ENCODE measurements at regions not wholly inside any gene's neighbourhood (a gene's known extent, or its start where the extent isn't known, plus 50 kb on each side); places are given as distances from the start of the nearest gene placed in this dataset.

- no peaks in the 10 kb centered on the region for H4K20me1 ChIP-seq (ENCODE audit: insufficient read depth, low read length)
- TF ChIP-seq CTCF (IDR thresholded peaks at IDR 0.05; ENCODE audit: low read length) = no peak
- TF ChIP-seq EZH2 (optimal IDR thresholded peaks at IDR 0.05; ENCODE audit: low read depth, low read length) = no peak
- no peak for TF ChIP-seq EZH2phosphoT487 (IDR thresholded peaks at IDR 0.05; ENCODE audit: low read length)
- DNase-seq = no peak
- H2AFZ ChIP-seq (ENCODE audit: low read length) = no peak overlapping the region
- H3K79me2 ChIP-seq (ENCODE audit: low read length) = no peaks in the 10 kb centered on the region
- no peaks in the 10 kb centered on the region for H3K9me2 ChIP-seq (replicated peaks; ENCODE audit: insufficient read depth, low read length)
- no peak overlapping the region for H3K4me3 ChIP-seq (ENCODE audit: low read length)
- H3K27me3 ChIP-seq (replicated peaks; ENCODE audit: insufficient read depth, low read length) = no peaks in the 10 kb centered on the region
- no peaks in the 10 kb centered on the region for H3F3A ChIP-seq (ENCODE audit: insufficient read depth, low read length)
- no peaks in the 10 kb centered on the region for H3K4me1 ChIP-seq (ENCODE audit: low read length)
- H3K9ac ChIP-seq (ENCODE audit: low read length) = no peak overlapping the region
- H3K36me3 ChIP-seq (replicated peaks; ENCODE audit: insufficient read depth, low read length) = no peaks in the 10 kb centered on the region
- H3K27ac ChIP-seq (ENCODE audit: low read length) = no peak overlapping the region
- no peak overlapping the region for H3K4me2 ChIP-seq (ENCODE audit: low read depth, low read length)
- no peaks in the 10 kb centered on the region for H3K9me3 ChIP-seq (replicated peaks; ENCODE audit: insufficient read depth, low read length)
Observed at GRCh38 chr9:79286992-79287707, 284.6 kb upstream of the TLE4 start.

- H3K4me2 ChIP-seq (ENCODE audit: low read depth, low read length) = no peak overlapping the region
Observed at GRCh38 chr9:79287708-79288290, 284.0 kb upstream of the TLE4 start.

GRCh38 chr9:79289856-79290255 is 281.9 kb upstream of the TLE4 start:
- no peaks in the 10 kb centered on the region for H3K9me2 ChIP-seq (replicated peaks; ENCODE audit: insufficient read depth, low read length)
- H4K20me1 ChIP-seq (ENCODE audit: insufficient read depth, low read length) = no peaks in the 10 kb centered on the region
- no peaks in the 10 kb centered on the region for H3K9me3 ChIP-seq (replicated peaks; ENCODE audit: insufficient read depth, low read length)
- H3K4me2 ChIP-seq (ENCODE audit: low read depth, low read length) = no peak overlapping the region
- no peak overlapping the region for H3K4me3 ChIP-seq (ENCODE audit: low read length)
- H3K27ac ChIP-seq (ENCODE audit: low read length) = no peak overlapping the region
- H2AFZ ChIP-seq (ENCODE audit: low read length) = no peak overlapping the region
- H3F3A ChIP-seq (ENCODE audit: insufficient read depth, low read length) = no peaks in the 10 kb centered on the region
- H3K36me3 ChIP-seq (replicated peaks; ENCODE audit: insufficient read depth, low read length) = no peaks in the 10 kb centered on the region
- H3K4me1 ChIP-seq (ENCODE audit: low read length) = no peaks in the 10 kb centered on the region
- TF ChIP-seq CTCF (IDR thresholded peaks at IDR 0.05; ENCODE audit: low read length) = no peak
- no peak for DNase-seq
- no peaks in the 10 kb centered on the region for H3K79me2 ChIP-seq (ENCODE audit: low read length)
- no peak overlapping the region for H3K9ac ChIP-seq (ENCODE audit: low read length)
- H3K27me3 ChIP-seq (replicated peaks; ENCODE audit: insufficient read depth, low read length) = no peaks in the 10 kb centered on the region

More at GRCh38 chr9:79287708-79288290, 284.0 kb upstream of the TLE4 start:
- no peaks in the 10 kb centered on the region for H4K20me1 ChIP-seq (ENCODE audit: insufficient read depth, low read length)
- no peaks in the 10 kb centered on the region for H3K4me1 ChIP-seq (ENCODE audit: low read length)
- H3K27me3 ChIP-seq (replicated peaks; ENCODE audit: insufficient read depth, low read length) = no peaks in the 10 kb centered on the region
- H3K9me3 ChIP-seq (replicated peaks; ENCODE audit: insufficient read depth, low read length) = no peaks in the 10 kb centered on the region
- H3F3A ChIP-seq (ENCODE audit: insufficient read depth, low read length) = no peaks in the 10 kb centered on the region
- no peaks in the 10 kb centered on the region for H3K79me2 ChIP-seq (ENCODE audit: low read length)
- H3K9me2 ChIP-seq (replicated peaks; ENCODE audit: insufficient read depth, low read length) = no peaks in the 10 kb centered on the region
- no peak overlapping the region for H3K4me3 ChIP-seq (ENCODE audit: low read length)
- TF ChIP-seq EZH2phosphoT487 (IDR thresholded peaks at IDR 0.05; ENCODE audit: low read length) (no peak), EZH2 (optimal IDR thresholded peaks at IDR 0.05; ENCODE audit: low read depth, low read length) (no peak), CTCF (IDR thresholded peaks at IDR 0.05; ENCODE audit: low read length) (no peak)
- H2AFZ ChIP-seq (ENCODE audit: low read length) = no peak overlapping the region
- H3K36me3 ChIP-seq (replicated peaks; ENCODE audit: insufficient read depth, low read length) = no peaks in the 10 kb centered on the region
- H3K27ac ChIP-seq (ENCODE audit: low read length) = no peak overlapping the region
- H3K9ac ChIP-seq (ENCODE audit: low read length) = no peak overlapping the region
- no peak for DNase-seq
